Ovary (tissue), 7 donors: ENCODE measurements at regions not wholly inside any gene's neighbourhood (a gene's known extent, or its start where the extent isn't known, plus 50 kb on each side); places are given as distances from the start of the nearest gene placed in this dataset.
A peak's percentile ranks its signal among the peaks of the same experiment; 100 is the strongest.

Source experiments
- DNase-seq, 5 donors: peaks; one replicate each; pipeline ENCODE4 v3.0.0-alpha.2; 2019 to 2020
- H3K27ac ChIP-seq, 2 donors: fragments of 200-600 bp; one replicate each; pipeline versions ENCODE4 v1.5.1 to v1.8.0; 2019 to 2022
- H3K27me3 ChIP-seq: fragments of 200-600 bp; one replicate; pipeline ENCODE4 v1.8.0; 2022
- H3K36me3 ChIP-seq: fragments of 200-600 bp; sonication (generic); one replicate; pipeline ENCODE4 v1.5.1; 2019
- H3K4me1 ChIP-seq: one replicate; pipeline ENCODE4 v1.8.1; 2013; ENCODE audit warnings: mild to moderate bottlenecking, moderate library complexity; ENCODE audit not compliant: insufficient read depth
- H3K4me3 ChIP-seq: fragments of 200-600 bp; sonication (generic); one replicate; pipeline ENCODE4 v1.5.1; 2017
- H3K9me3 ChIP-seq, 2 donors: fragments of 200-600 bp in 1 of 2; sonication (generic) in 1 of 2; one replicate each; pipeline versions ENCODE4 v1.5.1 to v1.8.1; 2013 to 2019; ENCODE audit warnings: mild to moderate bottlenecking in 1 of 2, moderate library complexity in 1 of 2
- CTCF ChIP-seq, 3 donors: fragments of 450-650 bp in 2 of 3; fragments of 200-600 bp in 1 of 3; IDR thresholded peaks; one replicate each; pipeline versions ENCODE4 v1.5.1 to v1.8.0; 2016 to 2022; ENCODE audit warnings: antibody characterized with exemption in 3 of 3, mild to moderate bottlenecking in 1 of 3
- EP300 ChIP-seq: sonication (generic); formaldehyde crosslinking; IDR thresholded peaks from one replicate; pipeline ENCODE4 v1.6.1; 2017; ENCODE audit warnings: antibody characterized with exemption
- POLR2A ChIP-seq: fragments of 450-650 bp; IDR thresholded peaks from one replicate; pipeline ENCODE4 v1.6.1; 2017; ENCODE audit warnings: antibody characterized with exemption, mild to moderate bottlenecking, moderate library complexity
- WGBS, 3 donors: extraction: QIAGEN DNeasy Blood & Tissue Kit in 1 of 3; methylation state at CpG; one replicate each; pipeline versions ENCODE4 v1.1.5 to v1.1.7; 2013 to 2017; 5-methylcytosine and 5-hydroxymethylcytosine counted together
- intact Hi-C, 4 donors: fragments of 100-400 bp; cut with DNase I; formaldehyde crosslinking; loops; one replicate each; pipeline versions ENCODE4 v1.11.0 to v1.15.1; 2022 to 2023
- donor health status: DM: no; HTN: no; CAD: no; lungs with moderate emphysema.
- donor health status: DM: no; HTN: no; CAD: no.
- donor health status: Bipolar disorder and iron deficiency.
- donor health status: DM: no; HTN: no; CAD: no.
- donor health status: DM: yes; HTN: yes; CAD: no.

- 64 to 78% (median 71%) methylated on average over 1 of the region's 1 CpG for WGBS, 3 donors
- no peak for DNase-seq
- H3K9me3 ChIP-seq, result no peaks in the 10 kb centered on the region
Measured at GRCh38 chr3:104555728-104556127, 811.0 kb upstream of the ALCAM start.

GRCh38 chr3:104556372-104557078, 810.2 kb upstream of the ALCAM start:
- Histone ChIP-seq H3K9me3 (no peaks in the 10 kb centered on the region), H3K36me3 (no peaks in the 10 kb centered on the region), H3K4me1 (no peaks in the 10 kb centered on the region), H3K4me3 (no peak overlapping the region), H3K27me3 (no peaks in the 10 kb centered on the region), H3K27ac (no peak overlapping the region)
- DNase-seq, result no peak
- 48 to 75% (median 69%) methylated on average over 4 of the region's 4 CpGs for WGBS, 3 donors
- TF ChIP-seq EP300 (no peak), CTCF (IDR thresholded peaks at IDR 0.05) (no peak), POLR2A (no peak)
- intact Hi-C loops, result no loop called here

More at GRCh38 chr3:104555728-104556127, 811.0 kb upstream of the ALCAM start:
- peaks cover 1% of the 10 kb centered on the region for H3K4me1 ChIP-seq
- no peaks in the 10 kb centered on the region for H3K36me3 ChIP-seq
- intact Hi-C loops, result no loop called here
- TF ChIP-seq CTCF (IDR thresholded peaks at IDR 0.05), result no peak
- no peak for TF ChIP-seq EP300
- TF ChIP-seq POLR2A, result no peak
- H3K27me3 ChIP-seq, result no peaks in the 10 kb centered on the region
- H3K27ac ChIP-seq, result no peak overlapping the region
- no peak overlapping the region for H3K4me3 ChIP-seq

- 92 to 98% (median 98%) methylated on average over 1 of the region's 1 CpG for WGBS, 3 donors
- H3K27me3 ChIP-seq, result no peaks in the 10 kb centered on the region
- no peak for DNase-seq
- no peak overlapping the region for H3K27ac ChIP-seq
- TF ChIP-seq POLR2A (no peak), CTCF (IDR thresholded peaks at IDR 0.05) (no peak), EP300 (no peak)
- intact Hi-C loops, result no loop called here
- H3K9me3 ChIP-seq, result no peaks in the 10 kb centered on the region
- H3K4me1 ChIP-seq, result no peaks in the 10 kb centered on the region
- H3K4me3 ChIP-seq, result no peak overlapping the region
- H3K36me3 ChIP-seq, result no peaks in the 10 kb centered on the region
Measured at GRCh38 chr3:104561324-104561723, 805.4 kb upstream of the ALCAM start.

- 60 to 66% (median 65%) methylated on average over 6 of the region's 6 CpGs for WGBS, 3 donors
- Histone ChIP-seq H3K27me3 (no peaks in the 10 kb centered on the region), H3K4me3 (no peak overlapping the region), H3K9me3 (no peaks in the 10 kb centered on the region), H3K4me1 (no peaks in the 10 kb centered on the region), H3K36me3 (no peaks in the 10 kb centered on the region), H3K27ac (no peak overlapping the region)
- DNase-seq, result peak; percentile 19 to 62 (median 38)
- TF ChIP-seq CTCF (IDR thresholded peaks at IDR 0.05) (peak; percentile 15 to 46 (median 44)), EP300 (no peak)
- intact Hi-C loops, result no loop called here
Measured at GRCh38 chr3:104564045-104564643, 802.6 kb upstream of the ALCAM start.
